H1 (cell line): ENCODE measurements at regions not wholly inside any gene's neighbourhood (a gene's known extent, or its start where the extent isn't known, plus 50 kb on each side); places are given as distances from the start of the nearest gene placed in this dataset.

ENCODE experiments used
- KDM4A ChIP-seq: IDR thresholded peaks from one replicate; pipeline ENCODE4 v1.7.1; 2012; ENCODE audit warnings: low read depth, mild to moderate bottlenecking, moderate library complexity, low read length, inconsistent platforms; ENCODE audit not compliant: severe bottlenecking
- TAF7 ChIP-seq: optimal IDR thresholded peaks from 2 replicates; pipeline ENCODE3; 2011; ENCODE audit warnings: low read depth, mild to moderate bottlenecking, inconsistent platforms, low read length, moderate library complexity, borderline replicate concordance

DNA sequence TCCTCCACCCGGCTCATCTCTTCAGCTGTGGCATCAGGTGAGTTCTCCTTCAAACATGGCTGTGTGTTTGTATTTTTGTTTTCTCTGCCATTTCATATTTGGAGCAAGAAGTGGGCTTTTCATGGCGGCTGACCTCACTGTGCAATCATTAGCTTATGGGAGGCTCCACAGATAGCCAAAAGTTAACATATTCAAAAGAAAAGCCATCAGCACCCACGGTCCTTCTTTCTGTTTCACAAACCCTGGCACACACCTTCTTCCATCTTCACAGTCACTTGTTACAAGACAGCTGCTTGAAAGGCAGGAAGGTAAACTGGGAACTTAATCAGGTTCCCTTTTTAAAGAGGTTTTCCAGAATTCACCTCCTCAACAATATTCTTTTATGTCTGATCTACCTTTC lies 69.3 kb upstream of the ATP12A start (continued):
- no peak for TF ChIP-seq TAF7
- no peak for TF ChIP-seq KDM4A
- TF ChIP-seq, all 59 proteins: peak for 0
